OCI-LY7 (cell line): ENCODE measurements at regions not wholly inside any gene's neighbourhood (a gene's known extent, or its start where the extent isn't known, plus 50 kb on each side); places are given as distances from the start of the nearest gene placed in this dataset.

Source experiments
- BruUV-seq: library from RNA; stranded (reverse); fragments of 400-500 nt; replicated peaks from 2 replicates; lab custom pipeline; 2021; lab: Mats Ljungman, UMichigan
- CTCF ChIA-PET: fragments of 300-600 bp; sonication (Branson Sonifier 250); formaldehyde crosslinking; loops from one replicate; lab custom pipeline; 2022; ENCODE audit warnings: antibody characterized with exemption; ENCODE audit not compliant: unreplicated experiment; lab: Charles Lee
- POLR2A ChIA-PET: fragments of 300-600 bp; sonication (Branson Sonifier 250); formaldehyde crosslinking; loops from one replicate; lab custom pipeline; 2022; ENCODE audit warnings: antibody characterized with exemption; lab: Charles Lee
- DNase-seq: peaks from one replicate; pipeline ENCODE4 v3.0.0-alpha.2; 2015; ENCODE audit warnings: low spot score
- H2AFZ ChIP-seq: fragments of 200-600 bp; sonication (generic), shearing (Covaris generic); 2 replicates; pipeline ENCODE4 v1.6.1; 2014; ENCODE audit warnings: mild to moderate bottlenecking, antibody characterized with exemption, low read length, moderate library complexity
- H3K27ac ChIP-seq: fragments of 200-600 bp; sonication (generic); 2 replicates; pipeline ENCODE4 v1.5.1; 2014; ENCODE audit warnings: mixed run types, low read depth, mild to moderate bottlenecking, moderate library complexity, low read length, inconsistent platforms; ENCODE audit not compliant: poor library complexity, severe bottlenecking
- H3K36me3 ChIP-seq: fragments of 200-600 bp; sonication (generic); 2 replicates; pipeline ENCODE4 v1.6.1; 2014; ENCODE audit warnings: mild to moderate bottlenecking, antibody characterized with exemption, low read length, moderate library complexity, mixed read lengths; ENCODE audit not compliant: insufficient read depth
- H3K4me1 ChIP-seq: fragments of 200-600 bp; sonication (generic); 2 replicates; pipeline ENCODE4 v1.5.1; 2014; ENCODE audit warnings: mild to moderate bottlenecking, low read length; ENCODE audit not compliant: insufficient read depth, poor library complexity, severe bottlenecking
- H3K4me2 ChIP-seq: fragments of 200-600 bp; sonication (generic); 2 replicates; pipeline ENCODE4 v1.6.1; 2014; ENCODE audit warnings: mild to moderate bottlenecking, low read length
- H3K4me3 ChIP-seq: fragments of 200-600 bp; sonication (generic); 2 replicates; pipeline ENCODE4 v1.5.1; 2014; ENCODE audit warnings: mild to moderate bottlenecking, low read depth, low read length; ENCODE audit not compliant: poor library complexity, severe bottlenecking
- H3K79me2 ChIP-seq: fragments of 200-600 bp; sonication (generic); 2 replicates; pipeline ENCODE4 v1.6.1; 2016; ENCODE audit warnings: low read depth, mild to moderate bottlenecking, low read length, moderate library complexity, mixed read lengths; ENCODE audit not compliant: insufficient read depth
- H3K9me2 ChIP-seq: fragments of 200-600 bp; sonication (generic); 2 replicates; pipeline ENCODE4 v1.6.1; 2016; ENCODE audit warnings: mild to moderate bottlenecking, low read length, mixed read lengths; ENCODE audit not compliant: insufficient read depth
- H3K9me3 ChIP-seq: fragments of 200-600 bp; sonication (generic); 2 replicates; pipeline ENCODE4 v1.6.1; 2014; ENCODE audit warnings: mild to moderate bottlenecking, mixed run types, low read length, mixed read lengths
- H4K20me1 ChIP-seq: fragments of 200-600 bp; sonication (generic); 2 replicates; pipeline ENCODE4 v1.6.1; 2014; ENCODE audit warnings: mild to moderate bottlenecking, antibody characterized with exemption, low read length, moderate library complexity, mixed read lengths; ENCODE audit not compliant: insufficient read depth
- EZH2phosphoT487 ChIP-seq: fragments of 200-600 bp; sonication (generic); IDR thresholded peaks from 2 replicates; pipeline ENCODE4 v1.6.1; 2018; ENCODE audit warnings: low read depth, borderline replicate concordance, mild to moderate bottlenecking, mixed run types, antibody characterized with exemption, low read length, moderate library complexity, mixed read lengths
- intact Hi-C: fragments of 100-400 bp; cut with micrococcal nuclease; formaldehyde crosslinking; loops from one replicate; pipeline ENCODE4 v1.10.0; 2022; ENCODE audit not compliant: unreplicated experiment
- TF ChIP-seq, protein P1 (sequence below): fragments of 200-600 bp; sonication (generic); conservative IDR thresholded peaks from 2 replicates; pipeline ENCODE4 v1.5.1; 2014; ENCODE audit warnings: mild to moderate bottlenecking, antibody characterized with exemption, low read length, moderate library complexity, mixed read lengths

DNA sequence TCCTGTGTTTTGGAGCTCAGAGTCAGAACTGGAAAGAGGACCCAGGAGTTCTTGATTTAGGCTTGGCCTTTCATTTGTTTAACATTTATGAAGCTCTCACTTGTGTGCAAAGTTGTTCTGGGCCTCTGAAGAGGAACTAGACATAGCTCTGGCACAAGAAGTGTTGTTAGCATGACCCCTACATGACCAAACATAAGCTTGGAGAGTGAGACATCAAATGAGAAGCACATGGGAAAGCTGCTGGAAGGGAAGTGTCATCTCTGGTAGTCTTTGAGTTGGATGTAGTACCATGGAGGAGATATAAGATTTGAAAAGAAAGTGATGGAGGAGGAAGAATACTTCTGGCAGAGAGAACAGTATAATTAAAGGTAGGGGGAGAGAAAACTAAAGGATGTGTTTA lies 370.1 kb downstream of the ADRA2A start:
- no peak overlapping the region for H3K27ac ChIP-seq
- H3K4me3 ChIP-seq: no peak overlapping the region
- H3K9me2 ChIP-seq: no peaks in the 10 kb centered on the region
- no peaks in the 10 kb centered on the region for H3K4me1 ChIP-seq
- H3K9me3 ChIP-seq: no peaks in the 10 kb centered on the region
- POLR2A ChIA-PET: interaction anchor here (1.4 kb wide), 1 partner anchor 21 kb away, joined by 3 read pairs; no protein-coding TSS in a partner anchor
- no peak overlapping the region for H3K4me2 ChIP-seq
- H2AFZ ChIP-seq: no peak overlapping the region
- BruUV-seq: no TSS peak
- no peaks in the 10 kb centered on the region for H3K79me2 ChIP-seq
- no peaks in the 10 kb centered on the region for H4K20me1 ChIP-seq
- intact Hi-C loops: no loop called here
- H3K36me3 ChIP-seq: no peaks in the 10 kb centered on the region
- CTCF ChIA-PET: no interaction called here
- TF ChIP-seq, protein P1, sequence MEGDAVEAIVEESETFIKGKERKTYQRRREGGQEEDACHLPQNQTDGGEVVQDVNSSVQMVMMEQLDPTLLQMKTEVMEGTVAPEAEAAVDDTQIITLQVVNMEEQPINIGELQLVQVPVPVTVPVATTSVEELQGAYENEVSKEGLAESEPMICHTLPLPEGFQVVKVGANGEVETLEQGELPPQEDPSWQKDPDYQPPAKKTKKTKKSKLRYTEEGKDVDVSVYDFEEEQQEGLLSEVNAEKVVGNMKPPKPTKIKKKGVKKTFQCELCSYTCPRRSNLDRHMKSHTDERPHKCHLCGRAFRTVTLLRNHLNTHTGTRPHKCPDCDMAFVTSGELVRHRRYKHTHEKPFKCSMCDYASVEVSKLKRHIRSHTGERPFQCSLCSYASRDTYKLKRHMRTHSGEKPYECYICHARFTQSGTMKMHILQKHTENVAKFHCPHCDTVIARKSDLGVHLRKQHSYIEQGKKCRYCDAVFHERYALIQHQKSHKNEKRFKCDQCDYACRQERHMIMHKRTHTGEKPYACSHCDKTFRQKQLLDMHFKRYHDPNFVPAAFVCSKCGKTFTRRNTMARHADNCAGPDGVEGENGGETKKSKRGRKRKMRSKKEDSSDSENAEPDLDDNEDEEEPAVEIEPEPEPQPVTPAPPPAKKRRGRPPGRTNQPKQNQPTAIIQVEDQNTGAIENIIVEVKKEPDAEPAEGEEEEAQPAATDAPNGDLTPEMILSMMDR: no peak
- TF ChIP-seq EZH2phosphoT487: no peak
- no peak for DNase-seq

DNA sequence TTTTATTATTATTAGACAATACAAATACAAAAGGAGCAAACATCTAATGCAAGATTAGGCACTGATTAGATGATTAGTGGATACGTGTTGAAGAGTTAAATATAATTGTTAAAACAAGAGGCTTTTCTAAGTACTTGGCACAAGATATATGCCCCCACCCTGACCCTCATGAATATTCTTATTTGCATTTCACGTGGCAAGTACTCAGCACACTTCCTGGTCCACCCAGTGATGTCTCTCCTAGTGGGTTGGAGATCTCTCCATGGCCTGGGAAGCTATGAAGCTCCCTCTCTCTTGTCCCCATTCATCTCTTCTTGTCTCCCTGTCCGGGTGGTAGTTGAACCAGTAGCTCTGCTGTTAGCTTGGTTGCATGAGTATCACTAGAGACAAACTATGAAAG lies 375.3 kb downstream of the ADRA2A start:
- no peak overlapping the region for H3K4me3 ChIP-seq
- BruUV-seq: no TSS peak
- H4K20me1 ChIP-seq: no peaks in the 10 kb centered on the region
- H3K27ac ChIP-seq: no peak overlapping the region
- no peak overlapping the region for H2AFZ ChIP-seq
- no peaks in the 10 kb centered on the region for H3K9me2 ChIP-seq
- DNase-seq: no peak
- intact Hi-C loops: no loop called here
- ChIA-PET CTCF (no interaction called here), POLR2A (no interaction called here)
- no peaks in the 10 kb centered on the region for H3K36me3 ChIP-seq
- TF ChIP-seq, protein P1: no peak
- TF ChIP-seq EZH2phosphoT487: no peak
- no peak overlapping the region for H3K4me2 ChIP-seq
- no peaks in the 10 kb centered on the region for H3K79me2 ChIP-seq
- H3K4me1 ChIP-seq: no peaks in the 10 kb centered on the region
- H3K9me3 ChIP-seq: no peaks in the 10 kb centered on the region

DNA sequence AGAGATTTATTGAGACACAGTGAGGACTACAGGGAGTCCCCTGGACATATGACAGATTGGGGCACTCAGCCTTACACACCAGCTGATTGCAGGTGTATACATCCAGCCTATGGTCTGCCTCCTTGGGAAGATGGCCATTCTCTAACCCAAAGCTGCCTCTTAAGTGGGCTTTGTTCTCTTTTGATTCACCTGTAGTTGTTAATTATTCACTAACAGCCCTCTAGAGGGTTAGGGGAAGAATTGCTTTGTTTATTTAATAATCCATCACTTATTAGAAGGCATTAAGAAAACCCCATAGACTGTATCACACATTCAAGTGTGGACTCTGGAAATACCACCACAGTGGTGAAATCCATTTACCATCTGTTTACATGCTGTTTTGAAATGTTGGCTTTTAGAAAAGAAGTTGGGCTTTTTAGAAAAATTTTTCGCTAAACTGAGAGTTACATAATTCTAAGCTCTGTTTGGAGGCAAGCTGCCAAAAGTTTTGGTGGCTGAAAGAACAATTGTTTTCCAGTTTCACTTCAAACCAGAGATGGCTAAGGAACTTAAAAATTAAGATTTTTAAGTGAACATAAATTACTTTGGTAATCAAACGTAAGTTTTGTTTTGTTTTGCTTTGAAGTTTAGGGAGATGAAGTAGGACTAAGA lies 379.1 kb downstream of the ADRA2A start:
- Histone ChIP-seq H3K9me2 (no peaks in the 10 kb centered on the region), H3K4me2 (no peak overlapping the region), H3K79me2 (no peaks in the 10 kb centered on the region), H3K4me1 (no peaks in the 10 kb centered on the region), H3K9me3 (no peaks in the 10 kb centered on the region), H4K20me1 (no peaks in the 10 kb centered on the region), H3K27ac (no peak overlapping the region), H2AFZ (no peak overlapping the region), H3K4me3 (no peak overlapping the region), H3K36me3 (no peaks in the 10 kb centered on the region)
- BruUV-seq: no TSS peak
- ChIA-PET CTCF (no interaction called here), POLR2A (no interaction called here)
- no peak for DNase-seq
- intact Hi-C loops: no loop called here
- no peak for TF ChIP-seq EZH2phosphoT487
- TF ChIP-seq, protein P1: no peak
